Activated CD4-positive, alpha-beta T cell treated with anti-CD3 and anti-CD28 coated beads for 36 hours (primary cell): ENCODE measurements at regions not wholly inside any gene's neighbourhood (a gene's known extent, or its start where the extent isn't known, plus 50 kb on each side); places are given as distances from the start of the nearest gene placed in this dataset.

Experiments
- ATAC-seq: fragments of 200-7000 bp; cut with Tn5 transposase; one replicate; pipeline ENCODE4 v1.10.0; 2021; ENCODE audit warnings: mild to moderate bottlenecking, moderate library complexity
- CTCF ChIA-PET: fragments of 350-600 bp; sonication (Branson Sonifier 250); formaldehyde crosslinking; loops from one replicate; lab custom pipeline; 2021; ENCODE audit warnings: antibody characterized with exemption; lab: Charles Lee
- POLR2A ChIA-PET: fragments of 350-600 bp; sonication (Branson Sonifier 250); formaldehyde crosslinking; loops from one replicate; lab custom pipeline; 2021; ENCODE audit warnings: antibody characterized with exemption, inconsistent platforms; lab: Charles Lee
- DNase-seq: peaks from one replicate; pipeline ENCODE4 v3.0.0-alpha.2; 2020
- H3K27ac Mint-ChIP-seq: one replicate; pipeline ENCODE4 v1.8.0; 2021; ENCODE audit warnings: mixed read lengths
- H3K27me3 Mint-ChIP-seq: one replicate; pipeline ENCODE4 v1.8.0; 2021; ENCODE audit warnings: mixed read lengths
- H3K36me3 Mint-ChIP-seq: one replicate; pipeline ENCODE4 v1.8.0; 2021; ENCODE audit warnings: low read depth, mixed read lengths
- H3K4me1 Mint-ChIP-seq: one replicate; pipeline ENCODE4 v1.8.0; 2021; ENCODE audit warnings: mixed read lengths
- H3K4me3 Mint-ChIP-seq: one replicate; pipeline ENCODE4 v1.8.0; 2021; ENCODE audit warnings: mild to moderate bottlenecking, moderate library complexity, mixed read lengths
- H3K9me3 Mint-ChIP-seq: one replicate; pipeline ENCODE4 v1.8.0; 2021; ENCODE audit warnings: low read depth, mixed read lengths
- intact Hi-C, 2 experiments: fragments of 100-400 bp; cut with DNase I in 1 of 2; cut with micrococcal nuclease in 1 of 2; formaldehyde crosslinking; loops; one replicate each; pipeline versions ENCODE4 v1.14.2 to v1.15.1; 2022 to 2024; cut with DNase I, micrococcal nuclease

DNA sequence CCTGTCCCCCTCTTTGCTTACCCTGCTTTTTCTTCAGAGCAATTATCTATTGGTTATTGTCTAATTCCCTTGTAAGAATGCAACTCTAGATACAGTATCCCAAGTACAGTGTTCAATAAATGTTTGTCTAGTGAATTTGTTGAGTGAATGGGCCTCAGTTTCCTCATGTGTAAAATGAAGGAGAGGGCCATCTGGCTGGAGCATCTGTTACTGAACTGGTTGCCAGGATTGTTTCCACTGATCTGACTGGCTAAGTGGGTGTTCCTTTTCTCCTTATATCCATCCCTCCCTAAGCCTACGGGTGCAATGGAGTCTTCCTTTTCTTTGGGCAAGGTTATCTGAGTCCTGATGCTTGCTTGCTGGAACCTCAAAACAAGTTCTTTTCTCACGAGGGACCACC lies 185.2 kb upstream of the RPS6KA3 start:
- Mint-ChIP-seq H3K36me3 (peaks cover 1% of the 10 kb centered on the region), H3K4me1 (peaks cover 20% of the 10 kb centered on the region), H3K27ac (peak overlapping the region; percentile 13), H3K27me3 (no peaks in the 10 kb centered on the region), H3K9me3 (peaks cover 2% of the 10 kb centered on the region), H3K4me3 (no peak overlapping the region)
- DNase-seq (no peak), ATAC-seq (no peak)
- intact Hi-C loops = loop anchor here (5.0 kb wide), 1 partner anchor 65 kb away; no protein-coding TSS in a partner anchor
- POLR2A ChIA-PET = no interaction called here
- CTCF ChIA-PET = no interaction called here

DNA sequence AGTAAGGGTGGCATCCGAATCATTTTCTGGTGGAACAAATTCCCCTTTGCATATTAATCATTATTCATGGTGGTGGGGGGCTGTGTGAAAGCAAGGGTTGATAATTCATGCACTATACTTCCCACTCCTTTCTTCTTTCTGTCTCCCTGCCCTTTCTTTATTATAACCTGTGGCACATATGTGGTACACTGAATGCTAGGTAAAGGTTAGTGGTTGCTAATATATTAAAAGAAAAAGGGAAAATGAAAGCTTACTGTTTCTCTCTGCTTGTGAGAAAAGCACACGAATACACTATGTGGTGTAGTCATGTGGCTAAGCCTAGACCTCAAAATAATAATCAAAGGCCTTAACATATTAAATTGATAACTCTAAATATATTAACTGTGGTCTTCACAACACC lies 178.4 kb upstream of the RPS6KA3 start:
- Mint-ChIP-seq H3K36me3 (no peaks in the 10 kb centered on the region), H3K27ac (no peak overlapping the region), H3K9me3 (no peaks in the 10 kb centered on the region), H3K4me3 (no peak overlapping the region), H3K4me1 (peaks cover 37% of the 10 kb centered on the region), H3K27me3 (no peaks in the 10 kb centered on the region)
- DNase-seq (no peak), ATAC-seq (no peak)
- intact Hi-C loops = no loop called here
- ChIA-PET POLR2A (no interaction called here), CTCF (interaction anchor here (0.7 to 1.3 kb wide), 3 partner anchors 157 to 192 kb away, joined by 3 to 7 read pairs (median 3); no protein-coding TSS in a partner anchor)

DNA sequence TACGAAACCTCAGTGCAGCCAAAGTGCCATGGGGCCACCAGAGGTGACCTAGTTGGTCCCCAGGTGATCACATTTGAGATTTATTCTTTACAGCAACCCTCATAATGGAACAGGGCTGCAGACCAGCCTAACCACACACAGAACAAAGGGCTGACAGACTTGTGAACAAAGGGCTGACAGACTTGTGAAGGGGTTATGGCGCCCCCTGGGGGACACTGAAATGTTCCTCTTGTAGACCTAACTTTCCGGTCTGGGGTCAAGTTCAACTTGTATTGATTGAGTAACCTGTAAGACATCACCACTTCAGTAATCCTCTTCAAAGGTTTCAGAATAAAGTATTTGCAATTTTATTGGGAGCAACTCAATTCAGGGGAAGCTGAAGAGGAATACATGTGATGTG lies 175.9 kb upstream of the RPS6KA3 start:
- ATAC-seq (peak; percentile 87), DNase-seq (peak; percentile 91)
- ChIA-PET POLR2A (no interaction called here), CTCF (no interaction called here)
- intact Hi-C loops = loop anchor here (1.0 to 5.0 kb wide), 3 partner anchors 60 to 300 kb away; partner anchors contain the start of gene EIF1AX (in 1 of the 2)
- Mint-ChIP-seq H3K4me1 (peaks cover 44% of the 10 kb centered on the region), H3K27me3 (no peaks in the 10 kb centered on the region), H3K27ac (no peak overlapping the region), H3K9me3 (no peaks in the 10 kb centered on the region), H3K4me3 (no peak overlapping the region), H3K36me3 (no peaks in the 10 kb centered on the region)

DNA sequence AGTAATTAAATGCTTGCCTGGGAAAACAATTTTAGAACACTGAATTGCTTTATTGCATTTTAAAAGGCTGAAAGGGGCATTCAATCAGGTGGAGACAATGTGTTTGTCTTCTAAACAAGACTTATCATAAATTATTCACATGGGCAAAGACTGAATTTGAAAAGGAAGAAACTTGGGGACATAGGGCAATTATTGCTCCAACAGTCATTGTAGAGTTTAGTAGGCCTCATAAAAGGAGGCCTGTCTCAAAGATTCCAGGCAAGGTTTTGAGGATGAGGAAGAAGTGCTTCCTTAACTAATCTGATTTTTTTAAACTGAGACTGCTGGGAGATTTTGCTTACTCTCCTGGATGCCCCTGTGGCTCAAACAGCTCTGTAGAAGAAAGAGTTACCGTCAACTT lies 174.4 kb upstream of the RPS6KA3 start:
- DNase-seq (no peak), ATAC-seq (no peak)
- Mint-ChIP-seq H3K4me3 (no peak overlapping the region), H3K27ac (no peak overlapping the region), H3K36me3 (no peaks in the 10 kb centered on the region), H3K27me3 (no peaks in the 10 kb centered on the region), H3K9me3 (no peaks in the 10 kb centered on the region), H3K4me1 (peaks cover 49% of the 10 kb centered on the region)
- ChIA-PET POLR2A (no interaction called here), CTCF (no interaction called here)
- intact Hi-C loops = loop anchor here in 1 of 2 experiments (5.0 kb wide), 1 partner anchor 299 kb away; the partner anchor contains the start of gene EIF1AX

DNA sequence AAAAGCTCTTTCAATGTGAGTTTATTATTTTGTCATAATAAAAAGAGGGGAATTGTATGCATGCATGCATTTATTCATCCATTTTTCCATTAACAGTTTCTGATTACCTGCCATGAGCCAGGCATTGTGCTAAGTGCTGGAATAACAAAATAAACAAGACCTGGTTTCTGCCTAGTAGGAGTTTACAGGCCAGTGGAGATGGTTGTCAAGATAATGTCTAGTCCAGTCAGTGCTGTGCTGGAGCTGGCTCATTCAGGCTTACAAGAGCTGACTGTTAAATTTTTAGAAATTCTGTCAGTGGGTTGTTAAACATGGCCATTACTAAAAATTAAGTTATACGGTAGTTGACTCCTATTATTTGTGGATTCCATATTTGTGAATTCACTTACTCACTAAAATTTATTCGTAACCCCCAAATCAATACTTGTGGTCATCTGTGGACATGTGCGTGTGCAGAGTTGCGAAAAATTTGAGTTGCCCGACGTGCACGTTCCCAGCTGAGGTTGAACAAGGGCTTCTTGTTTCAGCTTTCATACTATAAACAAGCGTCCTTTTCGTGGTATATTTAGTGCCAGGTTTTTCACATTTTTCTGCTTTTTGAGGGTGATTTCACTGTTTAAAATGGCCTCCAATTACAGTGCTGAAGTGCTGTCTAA lies 172.3 kb upstream of the RPS6KA3 start:
- H3K4me3 Mint-ChIP-seq = no peak overlapping the region
- no peak for ATAC-seq
- no peaks in the 10 kb centered on the region for H3K9me3 Mint-ChIP-seq
- intact Hi-C loops = loop anchor here in 1 of 2 experiments (10.0 kb wide), 1 partner anchor 54 kb away; no protein-coding TSS in a partner anchor
- no peaks in the 10 kb centered on the region for H3K27me3 Mint-ChIP-seq
- no peak for DNase-seq
- H3K27ac Mint-ChIP-seq = no peak overlapping the region
- no peaks in the 10 kb centered on the region for H3K36me3 Mint-ChIP-seq
- ChIA-PET CTCF (interaction anchor here (1.3 to 3.5 kb wide), 2 partner anchors 18 to 186 kb away, joined by 3 to 17 read pairs; no protein-coding TSS in a partner anchor), POLR2A (no interaction called here)
- H3K4me1 Mint-ChIP-seq = peaks cover 40% of the 10 kb centered on the region

DNA sequence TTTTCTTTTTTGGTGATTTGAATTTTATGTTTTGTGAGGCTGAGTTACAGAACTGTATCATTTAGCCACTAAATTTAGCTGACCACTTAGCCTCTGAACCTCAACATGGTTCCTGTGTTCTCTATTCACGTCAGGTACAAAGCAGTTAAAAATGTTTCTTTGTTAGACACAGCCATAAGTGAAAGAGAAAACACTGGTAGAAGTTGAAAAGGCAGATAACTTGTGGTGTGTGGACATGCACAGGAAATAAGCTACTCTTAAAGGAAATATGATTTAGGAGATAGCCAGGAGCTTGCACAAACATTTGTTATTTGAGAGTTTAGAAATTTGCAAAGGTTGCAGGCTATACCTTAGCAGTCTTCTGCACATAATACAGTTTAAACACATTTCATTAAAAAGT lies 171.0 kb upstream of the RPS6KA3 start:
- intact Hi-C loops = loop anchor here in 1 of 2 experiments (10.0 kb wide), 1 partner anchor 53 kb away; no protein-coding TSS in a partner anchor
- H3K4me3 Mint-ChIP-seq = no peak overlapping the region
- ChIA-PET POLR2A (no interaction called here), CTCF (interaction anchor here (3.5 kb wide), 1 partner anchor 185 kb away, joined by 17 read pairs; no protein-coding TSS in a partner anchor)
- ATAC-seq (no peak), DNase-seq (no peak)
- peaks cover 49% of the 10 kb centered on the region for H3K4me1 Mint-ChIP-seq
- H3K9me3 Mint-ChIP-seq = no peaks in the 10 kb centered on the region
- no peaks in the 10 kb centered on the region for H3K27me3 Mint-ChIP-seq
- no peaks in the 10 kb centered on the region for H3K36me3 Mint-ChIP-seq
- no peak overlapping the region for H3K27ac Mint-ChIP-seq

DNA sequence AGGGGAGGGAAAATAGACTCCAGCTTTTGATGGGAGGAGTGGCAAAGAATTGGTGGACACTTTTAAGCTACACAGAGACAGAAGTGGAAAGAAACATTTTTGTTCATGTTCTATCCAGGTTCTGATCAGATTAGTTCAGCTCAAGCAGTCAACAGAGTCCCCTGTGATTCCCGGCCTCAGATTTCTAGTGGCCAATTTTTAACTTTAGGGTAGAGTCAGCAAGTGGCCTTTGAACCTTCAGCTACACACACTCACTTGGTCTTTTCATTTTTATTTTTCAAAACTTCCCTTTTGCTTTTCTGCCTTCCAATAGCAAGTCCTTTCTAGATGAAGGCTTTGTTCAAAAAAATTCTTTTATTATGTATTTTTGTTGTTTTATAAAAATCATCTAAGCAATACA lies 169.2 kb upstream of the RPS6KA3 start:
- no peaks in the 10 kb centered on the region for H3K27me3 Mint-ChIP-seq
- H3K36me3 Mint-ChIP-seq = no peaks in the 10 kb centered on the region
- ChIA-PET CTCF (interaction anchor here (0.5 kb wide), 1 partner anchor 73 kb away, joined by 3 read pairs; no protein-coding TSS in a partner anchor), POLR2A (no interaction called here)
- intact Hi-C loops = loop anchor here in 1 of 2 experiments (10.0 kb wide), 1 partner anchor 51 kb away; no protein-coding TSS in a partner anchor
- peaks cover 39% of the 10 kb centered on the region for H3K4me1 Mint-ChIP-seq
- DNase-seq = no peak
- no peak overlapping the region for H3K27ac Mint-ChIP-seq
- no peak for ATAC-seq
- H3K4me3 Mint-ChIP-seq = no peak overlapping the region
- H3K9me3 Mint-ChIP-seq = no peaks in the 10 kb centered on the region

DNA sequence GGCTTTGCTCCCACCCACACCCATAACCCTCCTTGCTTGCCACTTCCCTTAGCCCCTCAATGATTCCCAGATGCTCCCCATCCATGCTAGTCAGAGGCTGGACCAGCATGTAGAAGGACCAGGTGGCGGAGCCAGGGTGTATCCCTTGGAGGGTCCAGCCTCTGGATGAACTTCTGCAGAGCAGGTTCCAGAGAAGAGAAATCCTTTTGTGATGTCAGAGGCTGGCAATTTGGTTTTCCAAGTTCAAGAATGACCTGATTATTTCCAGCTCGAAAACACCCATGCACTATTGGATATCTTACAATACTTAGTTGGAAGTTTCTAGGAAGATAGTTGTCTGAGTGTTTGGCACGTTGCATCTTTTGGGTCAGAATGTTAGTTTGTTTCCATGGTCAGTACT lies 168.3 kb upstream of the RPS6KA3 start:
- ATAC-seq (no peak), DNase-seq (no peak)
- Mint-ChIP-seq H3K4me3 (no peak overlapping the region), H3K27me3 (no peaks in the 10 kb centered on the region), H3K36me3 (no peaks in the 10 kb centered on the region), H3K4me1 (peaks cover 34% of the 10 kb centered on the region), H3K27ac (no peak overlapping the region), H3K9me3 (no peaks in the 10 kb centered on the region)
- ChIA-PET POLR2A (no interaction called here), CTCF (no interaction called here)
- intact Hi-C loops = loop anchor here in 1 of 2 experiments (10.0 kb wide), 1 partner anchor 50 kb away; no protein-coding TSS in a partner anchor

DNA sequence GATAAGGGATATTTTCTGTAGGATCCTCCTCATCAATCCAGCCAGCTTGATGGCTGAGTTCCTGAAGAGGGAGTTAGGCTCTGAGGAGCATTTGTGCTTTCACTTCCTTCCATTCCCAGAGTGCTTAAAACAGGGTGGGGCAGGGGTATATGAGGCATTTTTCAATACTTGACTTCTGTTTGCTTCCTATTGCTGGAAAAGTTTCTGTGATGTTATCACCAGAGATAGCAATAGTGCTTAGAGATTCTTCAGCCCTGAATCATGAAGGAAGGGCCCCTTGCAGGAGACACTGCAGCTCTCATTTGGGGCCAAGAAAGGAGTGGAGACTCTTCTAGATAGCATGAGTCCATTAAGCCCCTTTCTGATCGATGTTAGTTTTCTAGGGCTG lies 166.7 kb upstream of the RPS6KA3 start:
- ATAC-seq (no peak), DNase-seq (no peak)
- no peaks in the 10 kb centered on the region for H3K36me3 Mint-ChIP-seq
- H3K9me3 Mint-ChIP-seq = no peaks in the 10 kb centered on the region
- POLR2A ChIA-PET = no interaction called here
- no peak overlapping the region for H3K4me3 Mint-ChIP-seq
- H3K27me3 Mint-ChIP-seq = no peaks in the 10 kb centered on the region
- no peak overlapping the region for H3K27ac Mint-ChIP-seq
- peaks cover 33% of the 10 kb centered on the region for H3K4me1 Mint-ChIP-seq
- CTCF ChIA-PET = no interaction called here
- intact Hi-C loops = loop anchor here in 1 of 2 experiments (10.0 kb wide), 1 partner anchor 49 kb away; no protein-coding TSS in a partner anchor

DNA sequence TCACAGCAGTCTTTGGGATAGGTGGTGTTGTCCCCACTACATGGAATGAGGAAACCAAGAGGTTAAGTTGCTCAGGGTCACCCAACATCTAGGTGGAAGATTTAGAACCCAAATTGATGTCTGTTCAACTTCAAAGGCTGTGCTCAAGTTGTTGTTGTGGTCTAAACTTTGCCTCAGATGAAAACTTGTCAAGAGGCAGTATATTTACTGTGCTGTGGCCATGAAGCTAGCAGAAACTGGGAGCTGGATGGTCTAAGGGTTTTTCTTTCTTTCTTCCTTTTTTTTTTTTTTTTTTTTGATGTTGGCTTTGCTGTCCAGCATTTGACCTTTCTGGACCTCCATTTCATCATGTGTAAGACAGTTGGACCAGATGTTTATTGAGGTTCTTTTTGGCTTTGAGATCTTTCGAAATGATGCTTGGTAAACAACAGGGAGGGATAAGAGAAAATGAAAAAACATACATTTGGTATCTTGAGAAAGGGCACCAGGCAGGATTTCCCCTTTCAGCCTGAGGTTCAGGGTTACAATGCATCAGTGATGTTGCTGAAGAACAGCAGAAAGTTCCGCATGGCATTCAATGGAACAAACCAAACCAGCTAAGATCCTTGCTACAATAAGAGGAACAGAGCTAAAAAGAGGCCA lies 166.2 kb upstream of the RPS6KA3 start:
- intact Hi-C loops = loop anchor here in 1 of 2 experiments (10.0 kb wide), 1 partner anchor 48 kb away; no protein-coding TSS in a partner anchor
- CTCF ChIA-PET = interaction anchor here (0.6 kb wide), 1 partner anchor 596 kb away, joined by 4 read pairs; no protein-coding TSS in a partner anchor
- POLR2A ChIA-PET = no interaction called here
- ATAC-seq (no peak), DNase-seq (no peak)
- no peaks in the 10 kb centered on the region for H3K9me3 Mint-ChIP-seq
- no peak overlapping the region for H3K27ac Mint-ChIP-seq
- H3K36me3 Mint-ChIP-seq = no peaks in the 10 kb centered on the region
- H3K4me1 Mint-ChIP-seq = peaks cover 28% of the 10 kb centered on the region
- H3K27me3 Mint-ChIP-seq = no peaks in the 10 kb centered on the region
- no peak overlapping the region for H3K4me3 Mint-ChIP-seq

DNA sequence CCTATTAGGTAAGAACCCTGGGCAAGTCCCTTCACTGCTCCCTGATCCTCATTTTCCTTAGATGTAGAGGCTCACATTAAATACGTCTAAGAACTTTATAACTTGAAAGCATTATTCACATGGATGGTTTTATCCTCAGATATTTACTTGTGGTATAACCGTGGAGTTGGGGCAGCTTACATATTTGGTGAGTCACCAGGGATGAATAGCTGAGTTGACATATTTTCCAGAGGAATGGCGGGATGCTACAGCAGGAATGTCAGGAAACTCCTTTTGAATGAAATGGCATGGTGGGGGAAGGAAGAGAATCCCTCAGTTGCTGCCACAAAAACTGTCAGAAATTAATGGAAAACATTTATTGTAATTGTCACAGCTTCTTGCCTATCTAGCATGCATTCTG lies 165.3 kb upstream of the RPS6KA3 start:
- H3K4me3 Mint-ChIP-seq = no peak overlapping the region
- no peak overlapping the region for H3K27ac Mint-ChIP-seq
- no peaks in the 10 kb centered on the region for H3K27me3 Mint-ChIP-seq
- ChIA-PET POLR2A (no interaction called here), CTCF (interaction anchor here (0.5 to 0.6 kb wide), 2 partner anchors 9 to 597 kb away, joined by 4 read pairs; no protein-coding TSS in a partner anchor)
- ATAC-seq (no peak), DNase-seq (no peak)
- intact Hi-C loops = loop anchor here in 1 of 2 experiments (10.0 kb wide), 1 partner anchor 47 kb away; no protein-coding TSS in a partner anchor
- peaks cover 22% of the 10 kb centered on the region for H3K4me1 Mint-ChIP-seq
- no peaks in the 10 kb centered on the region for H3K9me3 Mint-ChIP-seq
- H3K36me3 Mint-ChIP-seq = no peaks in the 10 kb centered on the region
